Stimulated activated CD8-positive, alpha-beta memory T cell treated with anti-CD3 and anti-CD28 coated beads, Interleukin-7, amount 100 ng/mL, for 48 hours (primary cell): ENCODE measurements at regions not wholly inside any gene's neighbourhood (a gene's known extent, or its start where the extent isn't known, plus 50 kb on each side); places are given as distances from the start of the nearest gene placed in this dataset.
"Not testable (repeated sequence)": the region's sequence is repeated elsewhere in the genome, so short reads cannot be mapped to it uniquely, and the experiment has no call there.

ENCODE experiments used
- DNase-seq, 2 donors: peaks; one replicate each; pipeline ENCODE4 v3.0.0-alpha.2; 2020; ENCODE audit warnings: low read depth in 1 of 2; ENCODE audit errors: extremely low read depth in 1 of 2

- DNase-seq = no peak
Observed at GRCh38 chr6:170150590-170150945, 140.3 kb downstream of the DLL1 start.

GRCh38 chr6:170149681-170150589 lies 140.9 kb downstream of the DLL1 start:
- DNase-seq = no peak

- no peak for DNase-seq
Observed at GRCh38 chr6:170148709-170149470, 142.0 kb downstream of the DLL1 start.

DNA sequence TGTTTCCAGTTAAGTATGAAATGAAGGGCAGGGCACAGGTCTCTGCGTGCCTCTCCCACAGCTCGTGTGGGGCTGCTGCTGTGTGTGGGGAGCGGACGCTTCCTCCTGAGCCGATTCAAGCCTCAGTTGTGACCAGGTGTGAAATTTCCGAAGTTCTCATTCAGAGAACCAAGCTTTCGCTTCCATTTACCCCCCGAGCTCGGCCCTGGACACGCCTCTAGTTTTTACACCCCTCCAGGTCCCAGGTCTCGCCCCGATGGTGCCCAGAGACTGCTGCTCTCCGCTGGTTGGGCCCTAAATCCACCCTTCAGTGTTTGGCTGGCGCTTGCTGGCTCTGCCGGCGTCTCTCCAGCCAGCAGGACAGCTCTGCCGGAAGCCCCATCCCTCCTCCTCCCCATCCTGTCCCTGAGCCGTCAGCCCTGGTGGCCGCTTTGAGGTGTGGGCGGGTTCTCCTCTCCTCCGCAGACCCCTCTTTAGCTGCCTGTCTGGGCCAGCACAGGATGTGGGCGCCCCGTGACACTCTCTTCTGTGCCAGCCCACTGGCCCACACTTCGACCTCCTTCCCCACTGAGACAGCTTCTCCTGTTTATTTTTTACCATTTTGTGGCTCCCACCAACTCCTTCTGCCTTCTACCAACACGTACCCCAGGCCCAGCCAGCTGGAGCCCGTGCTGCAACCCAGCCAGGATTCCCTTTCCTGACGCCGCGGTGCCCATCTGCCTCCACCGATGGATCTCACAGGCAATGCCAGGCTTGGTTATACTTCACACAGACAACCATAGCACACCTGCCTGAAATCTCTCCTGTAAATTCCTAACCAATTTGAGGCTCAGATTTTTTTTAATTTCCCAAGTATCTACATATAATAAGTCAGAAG lies 142.8 kb downstream of the DLL1 start:
- peak; percentile 61 to 73 for DNase-seq

GRCh38 chr6:170147056-170147787 lies 143.7 kb downstream of the DLL1 start:
- DNase-seq = no peak

DNA sequence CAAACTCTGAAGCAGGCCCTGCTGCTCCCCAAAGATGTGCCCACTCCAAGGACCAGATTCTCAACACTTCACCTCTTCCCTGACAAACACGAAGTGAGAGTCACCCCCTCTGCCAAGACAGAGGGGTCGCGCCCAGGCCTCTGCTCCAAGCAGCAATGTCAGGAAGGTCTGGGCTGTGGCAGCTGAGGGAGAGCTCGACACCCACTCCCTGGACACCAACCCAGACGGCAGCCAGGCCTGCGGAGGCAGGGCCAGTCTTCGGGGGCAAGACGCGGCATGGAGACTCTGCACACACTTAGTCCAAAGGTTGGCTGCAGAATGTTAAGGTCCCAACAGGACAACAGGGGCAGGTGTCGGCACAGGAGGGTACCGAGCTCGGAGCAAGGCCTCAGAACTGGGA lies 144.2 kb downstream of the DLL1 start:
- no peak for DNase-seq

DNA sequence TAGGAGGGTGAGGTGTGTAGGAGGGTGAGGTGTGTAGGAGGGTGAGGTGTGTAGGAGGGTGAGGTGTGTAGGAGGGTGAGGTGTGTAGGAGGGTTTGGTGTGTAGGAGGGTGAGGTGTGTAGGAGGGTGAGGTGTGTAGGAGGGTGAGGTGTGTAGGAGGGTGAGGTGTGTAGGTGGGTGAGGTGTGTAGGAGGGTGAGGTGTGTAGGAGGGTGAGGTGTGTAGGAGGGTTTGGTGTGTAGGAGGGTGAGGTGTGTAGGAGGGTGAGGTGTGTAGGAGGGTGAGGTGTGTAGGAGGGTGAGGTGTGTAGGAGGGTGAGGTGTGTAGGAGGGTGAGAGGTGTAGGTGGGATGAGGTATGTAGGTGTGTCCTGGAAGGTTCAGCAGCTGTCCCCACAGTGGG lies 144.7 kb downstream of the DLL1 start:
- not testable (repeated sequence) for DNase-seq

- peak in 1 of 2 donors; percentile 24 for DNase-seq
Observed at GRCh38 chr6:170145716-170146115, 145.2 kb downstream of the DLL1 start.

GRCh38 chr6:170145272-170145592 lies 145.6 kb downstream of the DLL1 start:
- DNase-seq = no peak

DNA sequence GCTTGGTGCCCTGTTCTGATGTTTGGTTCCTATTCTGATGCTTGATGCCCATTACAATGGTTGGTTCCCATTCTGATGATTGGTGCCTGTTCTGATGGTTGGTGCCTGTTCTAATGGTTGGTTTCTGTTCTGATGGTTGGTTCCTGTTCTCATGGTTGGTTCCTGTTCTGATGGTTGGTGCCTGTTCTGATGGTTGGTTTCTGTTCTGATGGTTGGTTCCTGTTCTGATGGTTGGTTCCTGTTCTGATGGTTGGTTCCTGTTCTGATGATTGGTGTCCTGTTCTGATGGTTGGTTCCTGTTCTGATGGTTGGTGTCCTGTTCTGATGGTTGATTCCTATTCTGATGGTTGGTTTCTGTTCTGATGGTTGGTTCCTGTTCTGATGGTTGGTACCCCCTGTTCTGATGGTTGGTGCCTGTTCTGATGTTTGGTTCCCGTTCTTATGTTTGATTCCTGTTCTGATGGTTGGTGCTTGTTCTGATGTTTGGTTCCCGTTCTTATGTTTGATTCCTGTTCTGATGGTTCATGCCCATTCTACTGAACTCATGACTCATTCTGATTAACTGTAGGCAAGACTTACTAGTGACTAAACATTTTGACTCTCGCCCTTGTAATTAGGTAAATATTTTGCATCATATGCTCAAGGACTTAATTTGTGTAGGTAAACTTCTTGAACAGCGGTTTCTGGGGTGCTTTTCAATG lies 146.2 kb downstream of the DLL1 start:
- no peak for DNase-seq

- DNase-seq = no peak
Observed at GRCh38 chr6:170143401-170144150, 147.3 kb downstream of the DLL1 start.

DNA sequence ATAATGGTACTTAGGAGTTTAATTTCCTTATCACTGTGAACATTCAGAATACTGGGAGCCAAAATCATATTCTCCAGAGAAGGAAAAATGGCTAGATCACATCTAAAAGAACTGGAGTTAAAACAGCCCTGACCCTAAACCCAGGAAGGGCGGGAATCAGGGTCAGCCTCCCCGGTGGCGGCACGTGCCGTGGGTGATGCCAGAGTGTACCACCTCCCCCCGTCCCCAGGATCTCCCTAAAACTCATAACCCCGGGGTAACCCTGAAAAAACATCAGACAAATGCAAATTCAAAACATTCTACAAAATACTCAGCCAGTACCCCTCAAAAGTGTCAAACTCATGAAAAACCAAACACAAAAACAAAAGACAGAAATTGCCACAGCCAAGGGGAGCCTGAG lies 148.3 kb downstream of the DLL1 start:
- no peak for DNase-seq

- not testable (repeated sequence) for DNase-seq
Observed at GRCh38 chr6:170141061-170141460, 149.8 kb downstream of the DLL1 start.

DNA sequence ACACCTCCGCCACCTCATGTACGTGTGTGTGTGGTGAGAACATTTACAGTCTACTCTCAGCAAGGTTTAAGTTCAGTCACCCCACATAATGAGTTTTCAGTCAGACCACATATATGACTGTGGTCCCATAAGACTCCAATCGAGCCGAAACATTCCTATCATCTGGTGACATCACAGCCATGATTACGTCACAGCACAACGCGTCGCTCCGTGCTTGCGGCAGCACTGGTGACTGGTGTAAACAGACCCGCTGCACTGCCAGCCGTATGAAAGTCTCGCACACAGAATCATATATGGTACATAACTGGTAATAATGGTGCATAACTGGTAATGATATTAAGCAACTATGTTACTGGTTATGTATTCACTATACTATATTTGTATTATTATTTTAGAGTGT lies 150.7 kb downstream of the DLL1 start:
- no peak for DNase-seq

DNA sequence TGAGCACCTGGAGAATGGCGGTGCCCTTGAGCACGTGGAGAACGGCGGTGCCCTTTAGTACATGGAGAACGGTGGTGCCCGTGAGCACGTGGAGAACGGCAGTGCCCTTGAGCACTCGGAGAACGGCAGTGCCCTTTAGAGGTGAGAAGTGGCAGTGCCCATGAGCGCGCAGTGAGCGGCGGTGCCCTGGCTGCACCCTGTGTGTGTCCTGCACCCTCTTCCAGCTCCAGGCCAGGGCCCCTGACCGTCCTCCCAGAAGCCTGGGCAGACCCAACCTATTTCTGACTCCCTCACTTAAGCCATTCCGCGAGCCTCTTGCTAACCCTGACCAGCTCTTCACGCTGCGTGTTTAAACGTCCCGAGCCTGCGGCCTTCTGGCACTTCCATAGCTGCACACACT lies 151.3 kb downstream of the DLL1 start:
- DNase-seq = no peak

DNA sequence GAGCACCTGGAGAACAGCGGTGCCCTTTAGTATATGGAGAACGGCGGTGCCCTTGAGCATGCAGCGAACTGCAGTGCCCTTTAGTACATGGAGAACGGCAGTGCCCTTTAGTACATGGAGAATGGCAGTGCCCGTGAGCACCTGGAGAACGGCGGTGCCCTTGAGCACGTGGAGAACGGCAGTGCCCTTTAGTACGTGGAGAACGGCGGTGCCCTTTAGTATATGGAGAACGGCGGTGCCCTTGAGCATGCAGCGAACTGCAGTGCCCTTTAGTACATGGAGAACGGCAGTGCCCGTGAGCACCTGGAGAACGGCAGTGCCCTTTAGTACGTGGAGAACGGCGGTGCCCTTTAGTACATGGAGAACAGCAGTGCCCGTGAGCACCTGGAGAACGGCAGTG lies 151.8 kb downstream of the DLL1 start:
- not testable (repeated sequence) for DNase-seq

GRCh38 chr6:170137911-170138910 lies 152.7 kb downstream of the DLL1 start:
- DNase-seq = no peak
